Bone marrow (tissue), 2 donors: ENCODE measurements at regions not wholly inside any gene's neighbourhood (a gene's known extent, or its start where the extent isn't known, plus 50 kb on each side); places are given as distances from the start of the nearest gene placed in this dataset.

ENCODE experiments used
- DNase-seq, 2 donors: peaks; one replicate each; lab custom pipeline; 2025; lab: John Stamatoyannopoulos, UW

GRCh38 chr2:155689791-155690190, 642.7 kb downstream of the NR4A2 start:
- no peak for DNase-seq

GRCh38 chr2:155687181-155687580, 645.3 kb downstream of the NR4A2 start:
- no peak for DNase-seq

- DNase-seq, result no peak
Measured at GRCh38 chr2:155679647-155680046, 652.9 kb downstream of the NR4A2 start.

GRCh38 chr2:155675920-155676319, 656.6 kb downstream of the NR4A2 start:
- DNase-seq, result no peak

- no peak for DNase-seq
Measured at GRCh38 chr2:155665704-155666103, 666.8 kb downstream of the NR4A2 start.

- no peak for DNase-seq
Measured at GRCh38 chr2:155663265-155663664, 669.3 kb downstream of the NR4A2 start.

- no peak for DNase-seq
Measured at GRCh38 chr2:155662224-155662623, 670.3 kb downstream of the NR4A2 start.

GRCh38 chr2:155653176-155653575, 679.3 kb downstream of the NR4A2 start:
- no peak for DNase-seq

GRCh38 chr2:155651851-155652250, 680.7 kb downstream of the NR4A2 start:
- DNase-seq, result no peak

GRCh38 chr2:155645791-155646190, 686.7 kb downstream of the NR4A2 start:
- no peak for DNase-seq

GRCh38 chr2:155643056-155643775, 689.3 kb downstream of the NR4A2 start:
- no peak for DNase-seq

GRCh38 chr2:155633887-155634570, 698.5 kb downstream of the NR4A2 start:
- no peak for DNase-seq

- no peak for DNase-seq
Measured at GRCh38 chr2:155633060-155633839, 699.3 kb downstream of the NR4A2 start.

GRCh38 chr2:155630760-155631159, 701.8 kb downstream of the NR4A2 start:
- no peak for DNase-seq

GRCh38 chr2:155622443-155622842, 710.1 kb downstream of the NR4A2 start:
- DNase-seq, result no peak

- DNase-seq, result no peak
Measured at GRCh38 chr2:155600914-155601760, 731.4 kb downstream of the NR4A2 start.

GRCh38 chr2:155600296-155600695, 732.2 kb downstream of the NR4A2 start:
- no peak for DNase-seq

- no peak for DNase-seq
Measured at GRCh38 chr2:155599834-155600233, 732.7 kb downstream of the NR4A2 start.

GRCh38 chr2:155583674-155584195, 748.8 kb downstream of the NR4A2 start:
- DNase-seq, result no peak

- no peak for DNase-seq
Measured at GRCh38 chr2:155574941-155575340, 757.6 kb downstream of the NR4A2 start.

- no peak for DNase-seq
Measured at GRCh38 chr2:155547571-155547970, 785.0 kb downstream of the NR4A2 start.
